HPDE6-E6E7 (cell line): ENCODE measurements at regions not wholly inside any gene's neighbourhood (a gene's known extent, or its start where the extent isn't known, plus 50 kb on each side); places are given as distances from the start of the nearest gene placed in this dataset.
A peak's percentile ranks its signal among the peaks of the same experiment; 100 is the strongest.

ENCODE experiments used
- DNase-seq: peaks from one replicate; pipeline ENCODE4 v3.0.0; 2011; ENCODE audit warnings: missing footprints; ENCODE audit errors: extremely low spot score

- no peak for DNase-seq
These were observed 78.9 kb upstream of the SLC38A2 start for GRCh38 chr12:46451276-46452021.

GRCh38 chr12:46450279-46450748 lies 77.7 kb upstream of the SLC38A2 start:
- no peak for DNase-seq

GRCh38 chr12:46449856-46450255 lies 77.3 kb upstream of the SLC38A2 start:
- no peak for DNase-seq

GRCh38 chr12:46449316-46449715 lies 76.7 kb upstream of the SLC38A2 start:
- no peak for DNase-seq

GRCh38 chr12:46446645-46447044 lies 74.1 kb upstream of the SLC38A2 start:
- no peak for DNase-seq

GRCh38 chr12:46445551-46446235 lies 73.1 kb upstream of the SLC38A2 start:
- DNase-seq = no peak

- DNase-seq = no peak
These were observed 72.5 kb upstream of the SLC38A2 start for GRCh38 chr12:46445093-46445492.

- DNase-seq = no peak
These were observed 71.2 kb upstream of the SLC38A2 start for GRCh38 chr12:46443594-46444263.

GRCh38 chr12:46442738-46443137 lies 70.2 kb upstream of the SLC38A2 start:
- no peak for DNase-seq

GRCh38 chr12:46442239-46442638 lies 69.7 kb upstream of the SLC38A2 start:
- DNase-seq = no peak

GRCh38 chr12:46439793-46440511 lies 67.4 kb upstream of the SLC38A2 start:
- no peak for DNase-seq

GRCh38 chr12:46438719-46439319 lies 66.2 kb upstream of the SLC38A2 start:
- DNase-seq = no peak

- DNase-seq = no peak
These were observed 65.7 kb upstream of the SLC38A2 start for GRCh38 chr12:46438256-46438655.

GRCh38 chr12:46437469-46437868 lies 64.9 kb upstream of the SLC38A2 start:
- no peak for DNase-seq

GRCh38 chr12:46436747-46437146 lies 64.2 kb upstream of the SLC38A2 start:
- DNase-seq = no peak

- DNase-seq = no peak
These were observed 63.1 kb upstream of the SLC38A2 start for GRCh38 chr12:46435625-46436024.

- DNase-seq = no peak
These were observed 62.5 kb upstream of the SLC38A2 start for GRCh38 chr12:46435029-46435428.

- no peak for DNase-seq
These were observed 61.3 kb upstream of the SLC38A2 start for GRCh38 chr12:46433829-46434228.

GRCh38 chr12:46432325-46432724 lies 59.8 kb upstream of the SLC38A2 start:
- no peak for DNase-seq

- DNase-seq = peak; percentile 83
These were observed 57.9 kb upstream of the SLC38A2 start for GRCh38 chr12:46430340-46430948.
